OCI-LY1 (cell line): ENCODE measurements at regions not wholly inside any gene's neighbourhood (a gene's known extent, or its start where the extent isn't known, plus 50 kb on each side); places are given as distances from the start of the nearest gene placed in this dataset.

Experiments used
- H2AFZ ChIP-seq: fragments of 200-600 bp; sonication (generic), shearing (Covaris generic); 2 replicates; pipeline ENCODE4 v1.6.0; 2014; ENCODE audit warnings: antibody characterized with exemption, mild to moderate bottlenecking, low read length
- H3F3A ChIP-seq: fragments of 200-600 bp; sonication (generic), shearing (Covaris generic); 2 replicates; pipeline ENCODE4 v1.6.0; 2014; ENCODE audit warnings: mild to moderate bottlenecking, antibody characterized with exemption, low read length, moderate library complexity; ENCODE audit not compliant: insufficient read depth
- H3K27ac ChIP-seq: fragments of 200-600 bp; sonication (generic); 2 replicates; pipeline ENCODE4 v1.5.1; 2014; ENCODE audit warnings: low read length, mixed run types, mild to moderate bottlenecking, low read depth; ENCODE audit not compliant: poor library complexity, severe bottlenecking
- H3K27me3 ChIP-seq: fragments of 200-600 bp; sonication (generic); 2 replicates; pipeline ENCODE4 v1.6.0; 2014; ENCODE audit warnings: antibody characterized with exemption, mild to moderate bottlenecking, low read length, moderate library complexity; ENCODE audit not compliant: insufficient read depth
- H3K36me3 ChIP-seq: fragments of 200-600 bp; sonication (generic); 2 replicates; pipeline ENCODE4 v1.6.1; 2014; ENCODE audit warnings: mild to moderate bottlenecking, antibody characterized with exemption, low read length, moderate library complexity, mixed read lengths; ENCODE audit not compliant: insufficient read depth
- H3K4me1 ChIP-seq: fragments of 200-600 bp; sonication (generic); 2 replicates; pipeline ENCODE4 v1.5.1; 2014; ENCODE audit warnings: mild to moderate bottlenecking, low read length, moderate library complexity; ENCODE audit not compliant: insufficient read depth, severe bottlenecking
- H3K4me2 ChIP-seq: fragments of 200-600 bp; sonication (generic), shearing (Covaris generic); 2 replicates; pipeline ENCODE4 v1.6.1; 2014; ENCODE audit warnings: low read length
- H3K4me3 ChIP-seq: fragments of 200-600 bp; sonication (generic); 2 replicates; pipeline ENCODE4 v1.5.1; 2014; ENCODE audit warnings: low read length, low read depth, mild to moderate bottlenecking, mixed read lengths; ENCODE audit not compliant: poor library complexity, severe bottlenecking
- H3K79me2 ChIP-seq: fragments of 200-600 bp; shearing (Covaris generic); 2 replicates; pipeline ENCODE4 v1.6.1; 2016; ENCODE audit warnings: mixed run types, low read length, mixed read lengths; ENCODE audit not compliant: insufficient read depth
- H3K9ac ChIP-seq: fragments of 200-600 bp; sonication (generic), shearing (Covaris generic); 2 replicates; pipeline ENCODE4 v1.6.1; 2014; ENCODE audit warnings: mild to moderate bottlenecking, low read length, mixed read lengths
- H3K9me2 ChIP-seq: fragments of 200-600 bp; sonication (generic), shearing (Covaris generic); 2 replicates; pipeline ENCODE4 v1.6.1; 2014; ENCODE audit warnings: low read depth, mild to moderate bottlenecking, low read length, mixed read lengths
- H3K9me3 ChIP-seq: fragments of 200-600 bp; shearing (Covaris generic); 2 replicates; pipeline ENCODE4 v1.6.1; 2014; ENCODE audit warnings: low read length, mixed read lengths
- H4K20me1 ChIP-seq: fragments of 200-600 bp; sonication (generic), shearing (Covaris generic); 2 replicates; pipeline ENCODE4 v1.6.0; 2016; ENCODE audit warnings: mild to moderate bottlenecking, low read length; ENCODE audit not compliant: insufficient read depth
- CTCF ChIP-seq: fragments of 200-600 bp; sonication (generic), shearing (Covaris generic); IDR thresholded peaks from 2 replicates; pipeline ENCODE4 v1.5.1; 2017; ENCODE audit warnings: mild to moderate bottlenecking, antibody characterized with exemption, low read length, moderate library complexity, mixed read lengths
- EZH2 ChIP-seq: fragments of 200-600 bp; sonication (generic), shearing (Covaris generic); IDR thresholded peaks from 2 replicates; pipeline ENCODE4 v1.8.0; 2017; ENCODE audit warnings: borderline replicate concordance, mixed run types, mild to moderate bottlenecking, antibody characterized with exemption, low read length, moderate library complexity, mixed read lengths

- Histone ChIP-seq H3K36me3 (no peaks in the 10 kb centered on the region), H3K4me2 (no peak overlapping the region), H3K9me2 (no peaks in the 10 kb centered on the region), H3K4me3 (no peak overlapping the region), H4K20me1 (no peaks in the 10 kb centered on the region), H3K9ac (no peak overlapping the region), H3K9me3 (no peaks in the 10 kb centered on the region), H3K79me2 (no peaks in the 10 kb centered on the region), H2AFZ (no peak overlapping the region), H3K4me1 (no peaks in the 10 kb centered on the region), H3K27ac (no peak overlapping the region), H3K27me3 (no peaks in the 10 kb centered on the region), H3F3A (no peaks in the 10 kb centered on the region)
- TF ChIP-seq EZH2, result no peak
- no peak for TF ChIP-seq CTCF
Measured at GRCh38 chr1:190679044-190679443, 201.4 kb upstream of the BRINP3 start.

GRCh38 chr1:190679454-190679853, 201.8 kb upstream of the BRINP3 start:
- Histone ChIP-seq H3F3A (no peaks in the 10 kb centered on the region), H4K20me1 (no peaks in the 10 kb centered on the region), H3K9me3 (no peaks in the 10 kb centered on the region), H3K4me2 (no peak overlapping the region), H3K79me2 (no peaks in the 10 kb centered on the region), H3K27me3 (no peaks in the 10 kb centered on the region), H3K9me2 (no peaks in the 10 kb centered on the region), H3K36me3 (no peaks in the 10 kb centered on the region), H2AFZ (no peak overlapping the region), H3K4me1 (no peaks in the 10 kb centered on the region), H3K27ac (no peak overlapping the region), H3K9ac (no peak overlapping the region), H3K4me3 (no peak overlapping the region)
- TF ChIP-seq EZH2, result no peak
- TF ChIP-seq CTCF, result no peak

GRCh38 chr1:190679983-190680382, 202.3 kb upstream of the BRINP3 start:
- Histone ChIP-seq H2AFZ (no peak overlapping the region), H3K36me3 (no peaks in the 10 kb centered on the region), H3F3A (no peaks in the 10 kb centered on the region), H4K20me1 (no peaks in the 10 kb centered on the region), H3K9ac (no peak overlapping the region), H3K27me3 (no peaks in the 10 kb centered on the region), H3K4me3 (no peak overlapping the region), H3K9me3 (no peaks in the 10 kb centered on the region), H3K27ac (no peak overlapping the region), H3K4me2 (no peak overlapping the region), H3K4me1 (no peaks in the 10 kb centered on the region), H3K79me2 (no peaks in the 10 kb centered on the region), H3K9me2 (no peaks in the 10 kb centered on the region)
- TF ChIP-seq CTCF, result no peak
- TF ChIP-seq EZH2, result no peak
